HG03439 (cell line): ENCODE measurements at regions not wholly inside any gene's neighbourhood (a gene's known extent, or its start where the extent isn't known, plus 50 kb on each side); places are given as distances from the start of the nearest gene placed in this dataset.

Source experiments
- ATAC-seq: cut with Tn5 transposase; IDR thresholded peaks from one replicate; pipeline ENCODE4 v1.9.1; 2021; ENCODE audit warnings: mild to moderate bottlenecking, moderate library complexity; ENCODE audit not compliant: unreplicated experiment

GRCh38 chr15:97141871-97142270 lies 811.4 kb downstream of the NR2F2 start:
- no peak for ATAC-seq

- no peak for ATAC-seq
Observed at GRCh38 chr15:97143592-97144376, 813.3 kb downstream of the NR2F2 start.

GRCh38 chr15:97144377-97144711 lies 813.8 kb downstream of the NR2F2 start:
- no peak for ATAC-seq

- ATAC-seq, result no peak
Observed at GRCh38 chr15:97146929-97147870, 813.3 kb upstream of the ARRDC4 start.

GRCh38 chr15:97153356-97153965 lies 807.0 kb upstream of the ARRDC4 start:
- no peak for ATAC-seq

GRCh38 chr15:97156739-97157265 lies 803.7 kb upstream of the ARRDC4 start:
- no peak for ATAC-seq

- ATAC-seq, result no peak
Observed at GRCh38 chr15:97162805-97163495, 797.6 kb upstream of the ARRDC4 start.

- no peak for ATAC-seq
Observed at GRCh38 chr15:97165205-97165604, 795.3 kb upstream of the ARRDC4 start.

- ATAC-seq, result no peak
Observed at GRCh38 chr15:97168704-97169475, 791.6 kb upstream of the ARRDC4 start.

- no peak for ATAC-seq
Observed at GRCh38 chr15:97171556-97171955, 788.9 kb upstream of the ARRDC4 start.

- no peak for ATAC-seq
Observed at GRCh38 chr15:97174886-97175540, 785.5 kb upstream of the ARRDC4 start.

- no peak for ATAC-seq
Observed at GRCh38 chr15:97177151-97177577, 783.3 kb upstream of the ARRDC4 start.

GRCh38 chr15:97182581-97182980 lies 777.9 kb upstream of the ARRDC4 start:
- no peak for ATAC-seq

- ATAC-seq, result no peak
Observed at GRCh38 chr15:97189162-97189780, 771.2 kb upstream of the ARRDC4 start.

GRCh38 chr15:97194750-97195149 lies 765.8 kb upstream of the ARRDC4 start:
- ATAC-seq, result no peak

GRCh38 chr15:97196048-97197014 lies 764.2 kb upstream of the ARRDC4 start:
- ATAC-seq, result no peak

GRCh38 chr15:97199393-97200051 lies 761.0 kb upstream of the ARRDC4 start:
- no peak for ATAC-seq
